Activated T-cell treated with anti-CD3 and anti-CD28 coated beads, Interleukin-2, amount 50 U/mL, for 4 hours (primary cell): ENCODE measurements at regions not wholly inside any gene's neighbourhood (a gene's known extent, or its start where the extent isn't known, plus 50 kb on each side); places are given as distances from the start of the nearest gene placed in this dataset.

Source experiments
- ATAC-seq, 2 donors: fragments of 200-7000 bp; cut with Tn5 transposase; one replicate each; pipeline ENCODE4 v1.10.0; 2021
- DNase-seq: peaks from one replicate; pipeline ENCODE4 v3.0.0-alpha.2; 2020
- H3K27me3 Mint-ChIP-seq: one replicate; pipeline ENCODE4 v1.8.0; 2021; ENCODE audit warnings: low read depth, mixed read lengths
- H3K36me3 Mint-ChIP-seq: one replicate; pipeline ENCODE4 v1.8.0; 2022; ENCODE audit warnings: mixed read lengths; ENCODE audit not compliant: insufficient read depth
- H3K4me1 Mint-ChIP-seq: one replicate; pipeline ENCODE4 v1.8.0; 2021; ENCODE audit warnings: low read depth, mixed read lengths
- H3K4me3 Mint-ChIP-seq: one replicate; pipeline ENCODE4 v1.8.0; 2021; ENCODE audit warnings: mild to moderate bottlenecking, moderate library complexity, mixed read lengths
- H3K9me3 Mint-ChIP-seq: one replicate; pipeline ENCODE4 v1.8.0; 2021; ENCODE audit warnings: mixed read lengths

GRCh38 chr11:119974051-119974450 lies 163.9 kb downstream of the TRIM29 start:
- no peak overlapping the region for H3K4me3 Mint-ChIP-seq
- DNase-seq (no peak), ATAC-seq (no peak)
- H3K4me1 Mint-ChIP-seq = no peaks in the 10 kb centered on the region
- H3K9me3 Mint-ChIP-seq = no peaks in the 10 kb centered on the region
- peaks cover 10% of the 10 kb centered on the region for H3K27me3 Mint-ChIP-seq
- H3K36me3 Mint-ChIP-seq = no peaks in the 10 kb centered on the region

GRCh38 chr11:119972281-119972680 lies 165.6 kb downstream of the TRIM29 start:
- Mint-ChIP-seq H3K4me3 (no peak overlapping the region), H3K27me3 (peaks cover 6% of the 10 kb centered on the region), H3K36me3 (no peaks in the 10 kb centered on the region), H3K9me3 (no peaks in the 10 kb centered on the region), H3K4me1 (no peaks in the 10 kb centered on the region)
- ATAC-seq = no peak
- DNase-seq = no peak

- Mint-ChIP-seq H3K4me1 (no peaks in the 10 kb centered on the region), H3K36me3 (no peaks in the 10 kb centered on the region), H3K27me3 (peaks cover 3% of the 10 kb centered on the region), H3K9me3 (no peaks in the 10 kb centered on the region), H3K4me3 (no peak overlapping the region)
- no peak for ATAC-seq
- no peak for DNase-seq
These were observed 167.2 kb downstream of the TRIM29 start for GRCh38 chr11:119970555-119971304.

DNA sequence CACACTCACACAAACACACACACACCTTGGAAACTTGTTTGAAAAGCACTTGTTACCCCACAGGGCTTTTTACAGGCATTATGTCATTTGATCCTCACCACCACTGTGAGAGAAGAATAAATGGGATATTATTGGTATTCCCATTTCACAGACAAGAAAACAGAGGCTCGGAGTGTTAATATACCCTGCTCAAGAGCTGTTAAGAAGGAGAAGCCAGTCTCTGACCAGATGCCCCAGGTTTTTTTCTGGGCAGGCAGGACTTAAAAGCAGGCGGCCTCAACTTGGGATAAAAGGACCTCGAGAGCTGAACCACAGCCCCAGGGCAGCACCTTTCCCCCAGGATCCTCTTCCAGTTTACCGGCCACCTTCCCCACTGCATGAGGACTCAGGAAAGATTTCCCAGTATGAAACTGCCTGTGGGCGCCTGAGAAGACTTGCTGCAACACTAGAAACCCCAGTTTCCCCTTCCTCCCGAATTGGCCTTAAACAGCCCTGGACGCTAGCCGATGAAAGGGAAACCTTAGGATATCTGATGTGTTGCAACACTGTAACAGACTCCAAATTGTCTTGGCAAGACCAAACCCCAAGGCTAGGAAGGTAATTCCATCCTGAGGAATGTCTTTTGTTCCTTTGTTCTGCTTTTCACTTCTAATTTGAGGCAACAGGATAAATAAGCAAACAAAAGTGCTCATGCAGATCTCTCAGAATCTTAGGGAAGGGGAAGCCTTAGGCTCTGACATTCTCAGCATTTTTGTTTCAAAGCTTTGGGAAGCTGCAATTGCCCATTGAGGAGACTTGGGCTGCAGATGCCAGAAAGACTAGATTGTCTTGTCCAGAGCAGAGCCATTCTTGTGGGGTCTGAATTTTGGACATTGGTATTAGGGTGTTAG lies 173.5 kb downstream of the TRIM29 start:
- H3K36me3 Mint-ChIP-seq = no peaks in the 10 kb centered on the region
- H3K4me1 Mint-ChIP-seq = no peaks in the 10 kb centered on the region
- H3K4me3 Mint-ChIP-seq = no peak overlapping the region
- no peaks in the 10 kb centered on the region for H3K9me3 Mint-ChIP-seq
- DNase-seq (no peak), ATAC-seq (no peak)
- peaks cover 7% of the 10 kb centered on the region for H3K27me3 Mint-ChIP-seq

DNA sequence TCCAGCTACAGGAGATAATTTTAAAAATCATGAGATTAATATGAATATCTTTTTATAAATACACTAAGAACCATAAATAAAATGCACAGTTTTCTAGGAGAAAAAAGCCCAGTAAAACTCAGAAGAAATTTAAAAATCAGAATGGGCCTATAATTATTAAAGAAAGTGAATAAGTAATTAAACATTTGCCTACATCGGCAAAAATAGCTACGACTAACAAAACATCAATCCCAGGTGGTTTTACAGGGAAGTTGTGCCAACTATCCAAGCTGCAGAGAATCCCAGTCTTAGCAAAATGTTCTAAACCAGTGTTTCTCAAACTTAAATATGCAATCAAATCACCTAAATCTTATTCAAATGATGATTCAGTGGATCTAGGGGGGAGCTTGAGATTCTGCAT lies 180.0 kb downstream of the TRIM29 start:
- no peak for ATAC-seq
- Mint-ChIP-seq H3K36me3 (no peaks in the 10 kb centered on the region), H3K27me3 (peaks cover 5% of the 10 kb centered on the region), H3K4me1 (no peaks in the 10 kb centered on the region), H3K4me3 (no peak overlapping the region), H3K9me3 (no peaks in the 10 kb centered on the region)
- no peak for DNase-seq

DNA sequence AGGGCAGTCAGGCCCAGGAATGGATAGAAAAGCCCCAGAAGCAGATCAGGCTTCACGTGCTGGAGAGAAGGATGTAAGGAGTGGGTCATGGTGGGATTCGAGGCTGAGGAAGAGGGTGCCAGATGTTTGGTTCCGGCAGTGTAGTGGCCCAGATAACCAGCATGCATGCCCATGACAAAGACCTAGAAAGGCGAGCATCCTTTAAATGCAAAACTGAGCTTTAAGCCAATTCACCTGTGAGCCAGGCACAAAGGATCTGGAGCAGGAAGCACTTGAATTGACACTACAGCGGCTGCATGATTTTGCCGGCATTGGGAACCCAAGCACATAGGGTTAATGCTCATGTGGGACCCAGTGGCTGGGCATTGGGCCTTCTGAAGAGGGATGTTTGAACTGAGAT lies 185.5 kb downstream of the TRIM29 start:
- DNase-seq (no peak), ATAC-seq (no peak)
- H3K4me3 Mint-ChIP-seq = no peak overlapping the region
- no peaks in the 10 kb centered on the region for H3K36me3 Mint-ChIP-seq
- no peaks in the 10 kb centered on the region for H3K4me1 Mint-ChIP-seq
- no peaks in the 10 kb centered on the region for H3K9me3 Mint-ChIP-seq
- H3K27me3 Mint-ChIP-seq = peaks cover 22% of the 10 kb centered on the region

DNA sequence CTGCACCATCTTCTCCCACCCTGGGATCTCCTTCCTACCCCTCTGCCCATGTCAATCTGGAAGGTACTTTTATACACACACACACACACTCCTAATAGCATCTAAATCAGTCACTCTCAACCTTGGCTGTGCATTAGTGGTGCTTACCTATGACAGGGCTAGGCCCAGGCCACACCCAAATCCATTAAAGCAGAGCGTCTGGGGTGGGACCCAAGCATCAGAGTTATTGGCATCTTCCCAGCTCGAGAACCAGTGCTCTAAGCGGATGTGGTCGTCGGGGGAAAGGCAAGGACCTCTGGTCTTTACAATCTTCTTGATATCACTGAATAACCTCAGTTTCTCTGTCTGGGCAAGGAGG lies 194.6 kb downstream of the TRIM29 start:
- ATAC-seq (no peak), DNase-seq (no peak)
- H3K36me3 Mint-ChIP-seq = no peaks in the 10 kb centered on the region
- H3K4me1 Mint-ChIP-seq = no peaks in the 10 kb centered on the region
- no peaks in the 10 kb centered on the region for H3K9me3 Mint-ChIP-seq
- H3K4me3 Mint-ChIP-seq = no peak overlapping the region
- H3K27me3 Mint-ChIP-seq = peaks cover 15% of the 10 kb centered on the region

- Mint-ChIP-seq H3K36me3 (no peaks in the 10 kb centered on the region), H3K4me3 (no peak overlapping the region), H3K9me3 (no peaks in the 10 kb centered on the region), H3K4me1 (no peaks in the 10 kb centered on the region), H3K27me3 (peaks cover 15% of the 10 kb centered on the region)
- ATAC-seq (no peak), DNase-seq (no peak)
These were observed 195.2 kb downstream of the TRIM29 start for GRCh38 chr11:119942583-119943297.

- DNase-seq = no peak
- no peak for ATAC-seq
- H3K9me3 Mint-ChIP-seq = no peaks in the 10 kb centered on the region
These were observed 196.1 kb downstream of the TRIM29 start for GRCh38 chr11:119941636-119942411.

GRCh38 chr11:119941171-119941570 lies 196.7 kb downstream of the TRIM29 start:
- peaks cover 15% of the 10 kb centered on the region for H3K27me3 Mint-ChIP-seq
- ATAC-seq (no peak), DNase-seq (no peak)
- no peaks in the 10 kb centered on the region for H3K36me3 Mint-ChIP-seq
- H3K9me3 Mint-ChIP-seq = no peaks in the 10 kb centered on the region
- H3K4me1 Mint-ChIP-seq = no peaks in the 10 kb centered on the region
- no peak overlapping the region for H3K4me3 Mint-ChIP-seq

More at GRCh38 chr11:119941636-119942411, 196.1 kb downstream of the TRIM29 start:
- Mint-ChIP-seq H3K27me3 (peaks cover 15% of the 10 kb centered on the region), H3K4me1 (no peaks in the 10 kb centered on the region), H3K36me3 (no peaks in the 10 kb centered on the region), H3K4me3 (no peak overlapping the region)

- Mint-ChIP-seq H3K9me3 (no peaks in the 10 kb centered on the region), H3K4me3 (no peak overlapping the region), H3K4me1 (no peaks in the 10 kb centered on the region), H3K27me3 (peaks cover 14% of the 10 kb centered on the region), H3K36me3 (no peaks in the 10 kb centered on the region)
- no peak for ATAC-seq
- no peak for DNase-seq
These were observed 197.4 kb downstream of the TRIM29 start for GRCh38 chr11:119940401-119940976.

DNA sequence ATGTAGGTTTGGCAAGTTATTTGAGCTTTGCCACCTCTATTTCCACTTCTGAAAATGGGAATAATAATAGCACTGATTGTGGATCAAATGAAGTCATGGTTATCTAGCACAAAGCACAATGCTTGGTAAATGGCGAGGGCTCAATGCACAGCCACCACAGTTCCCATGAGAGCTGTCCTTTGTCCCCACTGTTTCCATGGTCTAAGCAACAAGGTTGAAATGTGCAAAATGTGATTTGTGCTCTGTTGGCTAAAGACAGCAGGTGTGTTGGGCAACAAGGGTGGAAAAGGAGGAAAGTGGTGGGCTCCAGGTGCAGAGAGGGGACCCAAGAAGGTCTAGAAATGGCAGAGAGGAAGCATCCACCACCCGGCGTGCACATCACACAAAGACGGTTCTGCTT lies 200.5 kb downstream of the TRIM29 start:
- H3K36me3 Mint-ChIP-seq = no peaks in the 10 kb centered on the region
- peaks cover 2% of the 10 kb centered on the region for H3K27me3 Mint-ChIP-seq
- no peak overlapping the region for H3K4me3 Mint-ChIP-seq
- ATAC-seq (no peak), DNase-seq (no peak)
- no peaks in the 10 kb centered on the region for H3K9me3 Mint-ChIP-seq
- no peaks in the 10 kb centered on the region for H3K4me1 Mint-ChIP-seq

GRCh38 chr11:119936426-119936825 lies 201.5 kb downstream of the TRIM29 start:
- no peak overlapping the region for H3K4me3 Mint-ChIP-seq
- H3K27me3 Mint-ChIP-seq = peaks cover 1% of the 10 kb centered on the region
- H3K36me3 Mint-ChIP-seq = no peaks in the 10 kb centered on the region
- ATAC-seq (no peak), DNase-seq (no peak)
- H3K4me1 Mint-ChIP-seq = no peaks in the 10 kb centered on the region
- no peaks in the 10 kb centered on the region for H3K9me3 Mint-ChIP-seq
